HAP-1 (cell line): ENCODE measurements at regions not wholly inside any gene's neighbourhood (a gene's known extent, or its start where the extent isn't known, plus 50 kb on each side); places are given as distances from the start of the nearest gene placed in this dataset.

Experiments
- DNase-seq, 2 experiments: peaks; one replicate each; pipeline ENCODE4 v3.0.0-alpha.2; 2016 to 2020; ENCODE audit warnings: low spot score in 2 of 2
- H3K27me3 ChIP-seq: fragments of 250-450 bp; sonication (Bioruptor Pico); 2 replicates; pipeline ENCODE4 v1.5.1; 2020; ENCODE audit warnings: low read depth, mild to moderate bottlenecking, moderate library complexity
- H3K36me3 ChIP-seq: fragments of 250-450 bp; sonication (Bioruptor Pico); replicated peaks from 2 replicates; pipeline ENCODE4 v1.5.1; 2020; ENCODE audit warnings: mild to moderate bottlenecking
- H3K4me1 ChIP-seq: fragments of 250-450 bp; sonication (Bioruptor Pico); 2 replicates; pipeline ENCODE4 v1.5.1; 2020; ENCODE audit warnings: mild to moderate bottlenecking
- H3K4me3 ChIP-seq: fragments of 250-450 bp; sonication (Bioruptor Pico); 2 replicates; pipeline ENCODE4 v1.5.1; 2020; ENCODE audit warnings: mild to moderate bottlenecking, moderate library complexity
- H3K9me3 ChIP-seq: fragments of 250-450 bp; sonication (Bioruptor Pico); 2 replicates; pipeline ENCODE4 v1.5.1; 2020; ENCODE audit warnings: mild to moderate bottlenecking, moderate library complexity
- in situ Hi-C: fragments of 300-500 bp; cut with MboI; formaldehyde crosslinking; loops from 3 replicates; pipeline ENCODE4 v1.14.3; 2020; ENCODE audit warnings: low sequenced_read_pairs, inconsistent platforms, mixed read lengths

GRCh38 chr6:21398741-21399325, 194.7 kb upstream of the SOX4 start:
- H3K4me1 ChIP-seq: no peaks in the 10 kb centered on the region
- no peaks in the 10 kb centered on the region for H3K9me3 ChIP-seq
- H3K4me3 ChIP-seq: no peak overlapping the region
- no peak for DNase-seq
- H3K36me3 ChIP-seq: no peaks in the 10 kb centered on the region
- in situ Hi-C loops: no loop called here
- H3K27me3 ChIP-seq: no peaks in the 10 kb centered on the region

- in situ Hi-C loops: no loop called here
- no peak overlapping the region for H3K4me3 ChIP-seq
- H3K27me3 ChIP-seq: no peaks in the 10 kb centered on the region
- DNase-seq: no peak
- no peaks in the 10 kb centered on the region for H3K36me3 ChIP-seq
- no peaks in the 10 kb centered on the region for H3K9me3 ChIP-seq
- H3K4me1 ChIP-seq: no peaks in the 10 kb centered on the region
These were observed 191.2 kb upstream of the SOX4 start for GRCh38 chr6:21402368-21402767.

- in situ Hi-C loops: no loop called here
- no peak overlapping the region for H3K4me3 ChIP-seq
- H3K27me3 ChIP-seq: no peaks in the 10 kb centered on the region
- DNase-seq: no peak
- no peaks in the 10 kb centered on the region for H3K36me3 ChIP-seq
- H3K4me1 ChIP-seq: no peaks in the 10 kb centered on the region
- no peaks in the 10 kb centered on the region for H3K9me3 ChIP-seq
These were observed 189.0 kb upstream of the SOX4 start for GRCh38 chr6:21404577-21404976.

GRCh38 chr6:21406316-21406715, 187.2 kb upstream of the SOX4 start:
- no peak for DNase-seq
- in situ Hi-C loops: no loop called here
- H3K9me3 ChIP-seq: peaks cover 3% of the 10 kb centered on the region; the same call in 1 of the 2 replicates

GRCh38 chr6:21409231-21409630, 184.3 kb upstream of the SOX4 start:
- DNase-seq: no peak
- Histone ChIP-seq H3K27me3 (no peaks in the 10 kb centered on the region), H3K9me3 (peaks cover 3% of the 10 kb centered on the region; the same call in 1 of the 2 replicates), H3K4me1 (no peaks in the 10 kb centered on the region), H3K4me3 (no peak overlapping the region), H3K36me3 (no peaks in the 10 kb centered on the region)
- in situ Hi-C loops: no loop called here

More at GRCh38 chr6:21406316-21406715, 187.2 kb upstream of the SOX4 start:
- Histone ChIP-seq H3K36me3 (no peaks in the 10 kb centered on the region), H3K27me3 (no peaks in the 10 kb centered on the region), H3K4me3 (no peak overlapping the region), H3K4me1 (no peaks in the 10 kb centered on the region)

- H3K36me3 ChIP-seq: no peaks in the 10 kb centered on the region
- H3K9me3 ChIP-seq: peaks cover 3% of the 10 kb centered on the region; the same call in 1 of the 2 replicates
- no peaks in the 10 kb centered on the region for H3K4me1 ChIP-seq
- DNase-seq: no peak
- in situ Hi-C loops: no loop called here
- no peaks in the 10 kb centered on the region for H3K27me3 ChIP-seq
- H3K4me3 ChIP-seq: no peak overlapping the region
These were observed 180.1 kb upstream of the SOX4 start for GRCh38 chr6:21413428-21413827.

GRCh38 chr6:21414065-21414464, 179.5 kb upstream of the SOX4 start:
- peaks cover 3% of the 10 kb centered on the region; the same call in 1 of the 2 replicates for H3K9me3 ChIP-seq
- no peaks in the 10 kb centered on the region for H3K4me1 ChIP-seq
- no peak overlapping the region for H3K4me3 ChIP-seq
- no peak for DNase-seq
- in situ Hi-C loops: no loop called here
- H3K27me3 ChIP-seq: no peaks in the 10 kb centered on the region
- no peaks in the 10 kb centered on the region for H3K36me3 ChIP-seq

GRCh38 chr6:21420146-21420878, 173.2 kb upstream of the SOX4 start:
- H3K9me3 ChIP-seq: no peaks in the 10 kb centered on the region
- no peaks in the 10 kb centered on the region for H3K4me1 ChIP-seq
- H3K27me3 ChIP-seq: no peaks in the 10 kb centered on the region
- no peaks in the 10 kb centered on the region for H3K36me3 ChIP-seq
- in situ Hi-C loops: no loop called here
- DNase-seq: no peak
- no peak overlapping the region for H3K4me3 ChIP-seq

GRCh38 chr6:21420926-21421325, 172.6 kb upstream of the SOX4 start:
- no peaks in the 10 kb centered on the region for H3K36me3 ChIP-seq
- H3K9me3 ChIP-seq: no peaks in the 10 kb centered on the region
- DNase-seq: no peak
- no peaks in the 10 kb centered on the region for H3K27me3 ChIP-seq
- in situ Hi-C loops: no loop called here
- no peak overlapping the region for H3K4me3 ChIP-seq
- H3K4me1 ChIP-seq: no peaks in the 10 kb centered on the region

- Histone ChIP-seq H3K4me1 (no peaks in the 10 kb centered on the region), H3K4me3 (no peak overlapping the region), H3K36me3 (no peaks in the 10 kb centered on the region), H3K9me3 (peaks cover 2% of the 10 kb centered on the region; the same call in 1 of the 2 replicates), H3K27me3 (no peaks in the 10 kb centered on the region)
- in situ Hi-C loops: no loop called here
- DNase-seq: no peak
These were observed 170.3 kb upstream of the SOX4 start for GRCh38 chr6:21423106-21423854.

- Histone ChIP-seq H3K4me3 (no peak overlapping the region), H3K9me3 (peaks cover 2% of the 10 kb centered on the region), H3K4me1 (no peaks in the 10 kb centered on the region), H3K27me3 (no peaks in the 10 kb centered on the region), H3K36me3 (no peaks in the 10 kb centered on the region)
- no peak for DNase-seq
- in situ Hi-C loops: no loop called here
These were observed 166.6 kb upstream of the SOX4 start for GRCh38 chr6:21426841-21427490.

GRCh38 chr6:21429291-21429690, 164.3 kb upstream of the SOX4 start:
- no peak for DNase-seq
- in situ Hi-C loops: no loop called here
- no peak overlapping the region for H3K4me3 ChIP-seq
- H3K27me3 ChIP-seq: no peaks in the 10 kb centered on the region
- H3K9me3 ChIP-seq: peaks cover 2% of the 10 kb centered on the region
- no peaks in the 10 kb centered on the region for H3K4me1 ChIP-seq
- no peaks in the 10 kb centered on the region for H3K36me3 ChIP-seq

GRCh38 chr6:21431526-21431925, 162.0 kb upstream of the SOX4 start:
- no peaks in the 10 kb centered on the region for H3K27me3 ChIP-seq
- H3K4me3 ChIP-seq: no peak overlapping the region
- no peaks in the 10 kb centered on the region for H3K36me3 ChIP-seq
- H3K9me3 ChIP-seq: peaks cover 2% of the 10 kb centered on the region
- no peaks in the 10 kb centered on the region; the same call in 1 of the 2 replicates for H3K4me1 ChIP-seq
- DNase-seq: no peak
- in situ Hi-C loops: no loop called here
